Sigmoid colon (tissue), 6 donors: ENCODE measurements at regions not wholly inside any gene's neighbourhood (a gene's known extent, or its start where the extent isn't known, plus 50 kb on each side); places are given as distances from the start of the nearest gene placed in this dataset.

Experiments used
- DNase-seq: peaks from one replicate; pipeline ENCODE4 v3.0.0-alpha.2; 2019
- H3K27ac ChIP-seq, 4 donors: fragments of 200-600 bp; sonication (generic); one replicate each; pipeline ENCODE4 v1.5.1; 2016 to 2019; ENCODE audit warnings: mild to moderate bottlenecking in 1 of 4
- H3K27me3 ChIP-seq, 3 donors: fragments of 200-600 bp; sonication (generic); one replicate each; pipeline ENCODE4 v1.5.1; 2019; ENCODE audit warnings: mild to moderate bottlenecking in 1 of 3
- H3K36me3 ChIP-seq, 4 donors: fragments of 200-600 bp; sonication (generic); one replicate each; pipeline ENCODE4 v1.5.1; 2016 to 2019
- H3K4me1 ChIP-seq, 4 donors: fragments of 200-600 bp; sonication (generic); one replicate each; pipeline ENCODE4 v1.5.1; 2017 to 2019
- H3K4me3 ChIP-seq, 4 donors: fragments of 200-600 bp; sonication (generic); one replicate each; pipeline ENCODE4 v1.5.1; 2017 to 2019; ENCODE audit warnings: mild to moderate bottlenecking in 2 of 4, moderate library complexity in 1 of 4
- H3K9me3 ChIP-seq, 4 donors: fragments of 200-600 bp in 3 of 4; sonication (generic) in 3 of 4; one replicate each; pipeline versions ENCODE4 v1.5.1 to v1.6.1; 2013 to 2019
- CTCF ChIP-seq, 4 experiments: fragments of 450-650 bp in 3 of 4; fragments of 200-600 bp in 1 of 4; IDR thresholded peaks; one replicate each; pipeline ENCODE4 v1.5.1; 2016 to 2019; ENCODE audit warnings: antibody characterized with exemption in 4 of 4, mild to moderate bottlenecking in 3 of 4, moderate library complexity in 2 of 4
- EP300 ChIP-seq, 4 donors: sonication (generic); formaldehyde crosslinking; IDR thresholded peaks; one replicate each; pipeline ENCODE4 v1.6.1; 2017; ENCODE audit warnings: antibody characterized with exemption in 4 of 4
- POLR2A ChIP-seq, 2 donors: fragments of 450-650 bp; IDR thresholded peaks; one replicate each; pipeline ENCODE4 v1.6.1; 2016; ENCODE audit warnings: antibody characterized with exemption in 2 of 2, mild to moderate bottlenecking in 2 of 2, moderate library complexity in 2 of 2
- POLR2AphosphoS5 ChIP-seq, 4 donors: sonication (generic); formaldehyde crosslinking; IDR thresholded peaks; one replicate each; pipeline ENCODE4 v1.6.1; 2017; ENCODE audit warnings: antibody characterized with exemption in 4 of 4
- WGBS, 2 donors: extraction: QIAGEN DNeasy Blood & Tissue Kit; methylation state at CpG; one replicate each; pipeline ENCODE4 v1.1.7; 2013; 5-methylcytosine and 5-hydroxymethylcytosine counted together
- intact Hi-C: fragments of 100-400 bp; cut with DNase I; formaldehyde crosslinking; loops from one replicate; pipeline ENCODE4 v1.15.1; 2023
- donor health status: healthy with polysubstance abuse.
- donor health status: healthy.

DNA sequence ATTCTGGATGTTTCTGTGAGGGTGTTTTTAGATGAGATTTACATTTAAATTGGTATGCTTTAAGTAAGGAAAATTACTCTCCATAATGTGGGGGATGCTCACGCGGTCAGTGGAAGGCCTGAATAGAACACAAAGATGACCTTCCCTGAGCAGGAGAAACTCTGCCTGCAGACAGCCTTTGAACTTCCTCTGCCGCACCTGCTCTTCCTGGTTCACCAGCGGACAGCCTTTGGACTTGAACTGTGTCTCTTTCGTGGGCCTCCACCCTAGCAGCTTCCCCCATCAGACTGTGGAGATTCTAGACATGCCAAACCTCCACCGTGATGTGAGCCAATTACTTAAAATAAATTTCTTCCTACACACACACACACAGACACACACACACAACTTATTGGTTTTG is 210.7 kb downstream of the EFCAB11 start:
- no peaks in the 10 kb centered on the region for H3K27me3 ChIP-seq
- WGBS, 2 donors, result 63 to 82% methylated on average over 6 of the region's 6 CpGs
- H3K4me3 ChIP-seq, result no peak overlapping the region
- TF ChIP-seq POLR2A (IDR thresholded peaks at IDR 0.05) (no peak), POLR2AphosphoS5 (IDR thresholded peaks at IDR 0.05) (no peak), EP300 (IDR thresholded peaks at IDR 0.05) (no peak), CTCF (IDR thresholded peaks at IDR 0.05) (no peak)
- DNase-seq, result no peak
- H3K4me1 ChIP-seq, result no peaks in the 10 kb centered on the region
- no peak overlapping the region for H3K27ac ChIP-seq
- peaks cover 0 to 2% (median 0%) of the 10 kb centered on the region in 4 donors for H3K9me3 ChIP-seq
- intact Hi-C loops, result no loop called here
- H3K36me3 ChIP-seq, result no peaks in the 10 kb centered on the region

DNA sequence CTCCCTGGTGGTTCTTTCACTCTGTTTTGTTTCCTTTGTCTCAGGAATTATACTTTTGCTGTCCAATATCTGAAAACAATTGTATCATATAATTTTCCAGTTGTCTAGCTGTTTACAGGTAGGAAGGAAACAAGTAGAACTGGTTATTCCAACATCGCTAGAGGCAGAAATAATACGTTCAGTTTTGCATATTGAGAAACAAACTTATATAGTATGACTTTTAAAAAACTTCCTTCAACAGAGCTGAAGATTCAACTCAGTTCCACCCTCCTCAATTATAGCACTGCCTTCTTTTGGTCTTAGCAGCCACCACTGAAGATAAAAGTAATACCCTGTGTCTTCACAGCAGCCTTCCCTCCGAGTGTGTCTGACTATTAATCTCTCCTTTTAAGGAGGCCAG is 214.3 kb downstream of the EFCAB11 start:
- Histone ChIP-seq H3K4me3 (no peak overlapping the region), H3K27ac (no peak overlapping the region), H3K9me3 (no peaks in the 10 kb centered on the region), H3K36me3 (no peaks in the 10 kb centered on the region), H3K27me3 (no peaks in the 10 kb centered on the region), H3K4me1 (no peaks in the 10 kb centered on the region)
- no peak for TF ChIP-seq CTCF (IDR thresholded peaks at IDR 0.05)
- no peak for TF ChIP-seq POLR2A (IDR thresholded peaks at IDR 0.05)
- TF ChIP-seq POLR2AphosphoS5 (IDR thresholded peaks at IDR 0.05), result no peak
- no peak for TF ChIP-seq EP300 (IDR thresholded peaks at IDR 0.05)
- intact Hi-C loops, result no loop called here
- WGBS, 2 donors, result 35 to 69% methylated on average over 3 of the region's 3 CpGs
- DNase-seq, result no peak

- intact Hi-C loops, result no loop called here
- Histone ChIP-seq H3K4me1 (no peaks in the 10 kb centered on the region), H3K4me3 (no peak overlapping the region), H3K27me3 (no peaks in the 10 kb centered on the region), H3K36me3 (no peaks in the 10 kb centered on the region), H3K27ac (no peak overlapping the region), H3K9me3 (peaks cover 0 to 7% (median 0%) of the 10 kb centered on the region in 4 donors)
- WGBS, 2 donors, result 69 to 85% methylated on average over 4 of the region's 4 CpGs
- no peak for TF ChIP-seq POLR2A (IDR thresholded peaks at IDR 0.05)
- no peak for TF ChIP-seq POLR2AphosphoS5 (IDR thresholded peaks at IDR 0.05)
- no peak for TF ChIP-seq CTCF (IDR thresholded peaks at IDR 0.05)
- DNase-seq, result no peak
These were observed 217.6 kb downstream of the EFCAB11 start for GRCh38 chr14:89736881-89737280.

GRCh38 chr14:89731396-89731933 is 223.1 kb downstream of the EFCAB11 start:
- 79 to 84% methylated on average over 6 of the region's 6 CpGs for WGBS, 2 donors
- DNase-seq, result no peak
- no peaks in the 10 kb centered on the region for H3K4me1 ChIP-seq
- no peak overlapping the region for H3K4me3 ChIP-seq
- peaks cover 0 to 7% (median 0%) of the 10 kb centered on the region in 4 donors for H3K9me3 ChIP-seq
- TF ChIP-seq CTCF (IDR thresholded peaks at IDR 0.05) (no peak), EP300 (IDR thresholded peaks at IDR 0.05) (no peak)
- no peaks in the 10 kb centered on the region for H3K27me3 ChIP-seq
- no peak overlapping the region for H3K27ac ChIP-seq
- no peaks in the 10 kb centered on the region for H3K36me3 ChIP-seq
- intact Hi-C loops, result no loop called here

DNA sequence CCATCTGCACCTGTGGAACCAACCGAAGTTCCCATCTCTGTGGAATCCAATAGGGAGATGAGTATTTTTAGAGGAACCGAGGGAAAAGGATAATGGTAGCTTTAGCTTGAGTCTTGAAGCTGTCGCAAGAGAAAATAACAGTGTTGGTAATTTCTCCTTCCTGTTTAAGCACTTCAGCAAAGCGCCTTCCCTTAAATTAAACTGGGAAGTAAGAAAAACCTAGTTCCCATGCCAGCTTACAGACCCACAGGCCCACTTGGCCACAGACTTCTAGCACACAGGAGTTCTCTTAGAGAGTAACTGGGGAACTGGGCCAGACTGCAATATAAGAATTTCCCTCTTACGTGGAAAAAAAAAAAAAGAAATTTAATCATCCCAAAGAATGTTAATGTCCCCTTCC is 223.8 kb downstream of the EFCAB11 start:
- no peaks in the 10 kb centered on the region for H3K36me3 ChIP-seq
- 85 to 87% methylated on average over 5 of the region's 5 CpGs for WGBS, 2 donors
- DNase-seq, result no peak

More for the DNA sequence above, 223.8 kb downstream of the EFCAB11 start:
- no peak overlapping the region for H3K4me3 ChIP-seq
- no peaks in the 10 kb centered on the region for H3K27me3 ChIP-seq
- H3K9me3 ChIP-seq, result peaks cover 0 to 7% (median 0%) of the 10 kb centered on the region in 4 donors
- intact Hi-C loops, result no loop called here
- TF ChIP-seq POLR2A (IDR thresholded peaks at IDR 0.05) (no peak), POLR2AphosphoS5 (IDR thresholded peaks at IDR 0.05) (no peak), CTCF (IDR thresholded peaks at IDR 0.05) (no peak), EP300 (IDR thresholded peaks at IDR 0.05) (no peak)
- no peak overlapping the region for H3K27ac ChIP-seq
- no peaks in the 10 kb centered on the region for H3K4me1 ChIP-seq
